ENCODE measurements at regions not wholly inside any gene's neighbourhood (a gene's known extent, or its start where the extent isn't known, plus 50 kb on each side); places are given as distances from the start of the nearest gene placed in this dataset.

DNA sequence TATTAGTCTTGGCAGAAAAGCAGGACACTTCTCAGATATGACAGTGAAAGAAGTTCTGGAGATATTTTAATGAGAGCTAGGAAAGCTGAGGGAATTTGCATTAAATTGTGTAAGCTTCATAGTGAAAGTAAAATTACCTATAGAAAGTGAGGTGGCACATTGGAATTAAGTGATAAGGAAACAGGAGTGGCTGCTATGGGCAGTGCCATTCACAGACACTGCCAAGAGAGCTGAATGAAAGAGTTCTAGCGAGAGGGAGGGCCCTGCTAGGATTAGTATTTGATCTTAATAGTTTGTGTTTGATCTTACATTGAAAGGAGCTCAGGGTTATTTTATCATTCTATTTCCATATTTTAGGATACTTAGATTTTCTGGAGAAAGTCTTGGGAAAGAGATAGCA, 351.9 kb downstream of the DDX10 start:
- no peaks in the 10 kb centered on the region for H3K9me2 ChIP-seq
- H3K9ac ChIP-seq: no peak overlapping the region
- no peaks in the 10 kb centered on the region for H3K9me3 ChIP-seq
- ChIA-PET CTCF (interaction anchor here (0.7 kb wide), 1 partner anchor 34 kb away, joined by 3 read pairs; no protein-coding TSS in a partner anchor), POLR2A (no interaction called here)
- TF ChIP-seq MEF2A (IDR thresholded peaks at IDR 0.05; ENCODE audit: borderline replicate concordance, low read depth) (no peak), TEAD4 (IDR thresholded peaks at IDR 0.05; ENCODE audit: borderline replicate concordance, insufficient read depth) (no peak)
- no peaks in the 10 kb centered on the region for H3K27me3 ChIP-seq (ENCODE audit: insufficient read depth)
- DNase-seq: no peak
- H3K36me3 ChIP-seq (replicated peaks in 1 of 2; ENCODE audit: control insufficient read depth in 1 of 2, insufficient read depth in 2 of 2, low read length in 1 of 2): no peaks in the 10 kb centered on the region
- H4K20me1 ChIP-seq (ENCODE audit: insufficient read depth): no peaks in the 10 kb centered on the region
- no peak overlapping the region for H3K4me2 ChIP-seq
- H3K27ac ChIP-seq (ENCODE audit: low read depth in 2 of 2, low read length in 1 of 2): no peak overlapping the region
- peaks cover 15% of the 10 kb centered on the region for H3F3A ChIP-seq (replicated peaks; ENCODE audit: insufficient read depth)
- H3K4me3 ChIP-seq (ENCODE audit: low read depth in 2 of 2, low read length in 1 of 2): no peak overlapping the region
- 96% methylated on average over 1 of the region's 1 CpG for WGBS (ENCODE audit: low lambda C conversion rate)
- no peak overlapping the region for H2AFZ ChIP-seq (ENCODE audit: low read depth)
- H3K4me1 ChIP-seq (ENCODE audit: control insufficient read depth in 1 of 2, insufficient read depth in 2 of 2, low read depth in 1 of 2, low read length in 1 of 2): peaks cover 6% of the 10 kb centered on the region in 2 experiments; a peak in 2 of 4 replicates
- no peaks in the 10 kb centered on the region for H3K79me2 ChIP-seq (ENCODE audit: insufficient read depth)

DNA sequence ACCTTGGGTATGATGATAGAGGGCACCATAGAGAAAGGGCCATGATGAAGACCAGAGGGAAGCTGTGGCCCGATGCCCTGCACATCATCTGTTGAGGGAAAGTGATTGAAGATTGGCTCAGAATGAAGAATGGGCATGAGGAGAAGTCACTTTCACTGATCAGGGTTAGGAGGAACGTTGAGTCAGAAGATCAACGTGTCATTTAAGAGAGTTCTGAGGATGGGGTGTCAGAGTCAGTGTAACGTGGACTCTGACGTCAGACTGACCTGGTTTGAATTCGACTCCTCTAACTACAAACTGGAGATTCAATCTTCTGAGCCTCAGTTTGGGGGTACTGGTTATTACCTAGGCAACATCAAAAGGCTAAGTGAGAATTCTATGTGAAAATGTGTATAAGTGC, 352.6 kb downstream of the DDX10 start:
- H2AFZ ChIP-seq (ENCODE audit: low read depth): no peak overlapping the region
- H3K4me3 ChIP-seq (ENCODE audit: low read depth in 2 of 2, low read length in 1 of 2): no peak overlapping the region
- no peaks in the 10 kb centered on the region for H3K27me3 ChIP-seq (ENCODE audit: insufficient read depth)
- no peaks in the 10 kb centered on the region for H3K36me3 ChIP-seq (replicated peaks in 1 of 2; ENCODE audit: control insufficient read depth in 1 of 2, insufficient read depth in 2 of 2, low read length in 1 of 2)
- no peaks in the 10 kb centered on the region for H4K20me1 ChIP-seq (ENCODE audit: insufficient read depth)
- H3K9ac ChIP-seq: no peak overlapping the region
- WGBS (ENCODE audit: low lambda C conversion rate): 90% methylated on average over 6 of the region's 6 CpGs
- H3K4me1 ChIP-seq (ENCODE audit: control insufficient read depth in 1 of 2, insufficient read depth in 2 of 2, low read depth in 1 of 2, low read length in 1 of 2): peaks cover 6% of the 10 kb centered on the region in 2 experiments; a peak in 2 of 4 replicates
- H3K27ac ChIP-seq (ENCODE audit: low read depth in 2 of 2, low read length in 1 of 2): no peak overlapping the region
- no peaks in the 10 kb centered on the region for H3K79me2 ChIP-seq (ENCODE audit: insufficient read depth)
- no peak overlapping the region for H3K4me2 ChIP-seq
- POLR2A ChIA-PET: no interaction called here
- CTCF ChIA-PET: no interaction called here
- TF ChIP-seq RCOR1 (IDR thresholded peaks at IDR 0.05; ENCODE audit: low read length) (no peak), RXRA (IDR thresholded peaks at IDR 0.05; ENCODE audit: borderline replicate concordance, low read depth) (no peak), TCF12 (IDR thresholded peaks at IDR 0.05) (no peak), POLR2AphosphoS5 (IDR thresholded peaks at IDR 0.05; ENCODE audit: low read depth, low read length) (no peak), TAF1 (IDR thresholded peaks at IDR 0.05; ENCODE audit: borderline replicate concordance, low read depth, low read length) (no peak), CTCF (IDR thresholded peaks at IDR 0.05) (no peak), ELF1 (IDR thresholded peaks at IDR 0.05) (no peak)
- TF ChIP-seq, protein P1, sequence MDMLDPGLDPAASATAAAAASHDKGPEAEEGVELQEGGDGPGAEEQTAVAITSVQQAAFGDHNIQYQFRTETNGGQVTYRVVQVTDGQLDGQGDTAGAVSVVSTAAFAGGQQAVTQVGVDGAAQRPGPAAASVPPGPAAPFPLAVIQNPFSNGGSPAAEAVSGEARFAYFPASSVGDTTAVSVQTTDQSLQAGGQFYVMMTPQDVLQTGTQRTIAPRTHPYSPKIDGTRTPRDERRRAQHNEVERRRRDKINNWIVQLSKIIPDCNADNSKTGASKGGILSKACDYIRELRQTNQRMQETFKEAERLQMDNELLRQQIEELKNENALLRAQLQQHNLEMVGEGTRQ (IDR thresholded peaks at IDR 0.05; ENCODE audit: borderline replicate concordance, low read depth, low read length): no peak
- TF ChIP-seq, protein P2, sequence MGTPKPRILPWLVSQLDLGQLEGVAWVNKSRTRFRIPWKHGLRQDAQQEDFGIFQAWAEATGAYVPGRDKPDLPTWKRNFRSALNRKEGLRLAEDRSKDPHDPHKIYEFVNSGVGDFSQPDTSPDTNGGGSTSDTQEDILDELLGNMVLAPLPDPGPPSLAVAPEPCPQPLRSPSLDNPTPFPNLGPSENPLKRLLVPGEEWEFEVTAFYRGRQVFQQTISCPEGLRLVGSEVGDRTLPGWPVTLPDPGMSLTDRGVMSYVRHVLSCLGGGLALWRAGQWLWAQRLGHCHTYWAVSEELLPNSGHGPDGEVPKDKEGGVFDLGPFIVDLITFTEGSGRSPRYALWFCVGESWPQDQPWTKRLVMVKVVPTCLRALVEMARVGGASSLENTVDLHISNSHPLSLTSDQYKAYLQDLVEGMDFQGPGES (IDR thresholded peaks at IDR 0.05; ENCODE audit: low read depth, low read length): no peak
- peaks cover 15% of the 10 kb centered on the region for H3F3A ChIP-seq (replicated peaks; ENCODE audit: insufficient read depth)
- DNase-seq: no peak
- H3K9me3 ChIP-seq: no peaks in the 10 kb centered on the region
- H3K9me2 ChIP-seq: no peaks in the 10 kb centered on the region

Measured in SK-N-SH (cell line).